H9 (cell line): ENCODE measurements at regions not wholly inside any gene's neighbourhood (a gene's known extent, or its start where the extent isn't known, plus 50 kb on each side); places are given as distances from the start of the nearest gene placed in this dataset.
"Not testable (repeated sequence)": the region's sequence is repeated elsewhere in the genome, so short reads cannot be mapped to it uniquely, and the experiment has no call there.

Experiments used
- DNase-seq: peaks from one replicate; pipeline ENCODE4 v3.0.0-alpha.2; 2017
- H2AFZ ChIP-seq: one replicate; pipeline ENCODE4 v1.6.1; 2013; ENCODE audit warnings: mild to moderate bottlenecking, low read length, control low read depth, moderate library complexity
- H2AK5ac ChIP-seq: 2 replicates; pipeline ENCODE4 v1.6.1; 2013; ENCODE audit warnings: low read length, control low read depth, mixed read lengths; ENCODE audit not compliant: insufficient read length
- H2BK120ac ChIP-seq: one replicate; pipeline ENCODE4 v1.6.1; 2013; ENCODE audit warnings: low read depth, mild to moderate bottlenecking, low read length, control low read depth, inconsistent platforms; ENCODE audit not compliant: poor library complexity, severe bottlenecking
- H2BK12ac ChIP-seq: 2 replicates; pipeline ENCODE4 v1.6.1; 2013; ENCODE audit warnings: low read length, control low read depth, mixed read lengths, low read depth; ENCODE audit not compliant: insufficient read length
- H2BK15ac ChIP-seq: 2 replicates; pipeline ENCODE4 v1.6.1; 2013; ENCODE audit warnings: low read depth, low read length, control low read depth
- H2BK20ac ChIP-seq: one replicate; pipeline ENCODE4 v1.6.1; 2013; ENCODE audit warnings: low read depth, mild to moderate bottlenecking, low read length, control low read depth, inconsistent platforms; ENCODE audit not compliant: poor library complexity, severe bottlenecking
- H2BK5ac ChIP-seq: 2 replicates; pipeline ENCODE4 v1.6.1; 2013; ENCODE audit warnings: low read length, control low read depth, mixed read lengths; ENCODE audit not compliant: insufficient read length
- H3K14ac ChIP-seq: 2 replicates; pipeline ENCODE4 v1.6.1; 2013; ENCODE audit warnings: low read length, control low read depth; ENCODE audit not compliant: insufficient read depth
- H3K18ac ChIP-seq: 2 replicates; pipeline ENCODE4 v1.6.1; 2013; ENCODE audit warnings: low read depth, mild to moderate bottlenecking, mixed read lengths, low read length, control low read depth; ENCODE audit not compliant: insufficient read length
- H3K23ac ChIP-seq: 2 replicates; pipeline ENCODE4 v1.6.1; 2013; ENCODE audit warnings: low read length, control low read depth, mixed read lengths, low read depth; ENCODE audit not compliant: insufficient read length
- H3K23me2 ChIP-seq: 2 replicates; pipeline ENCODE4 v1.6.1; 2013; ENCODE audit warnings: low read depth, mild to moderate bottlenecking, mixed read lengths, low read length, control low read depth; ENCODE audit not compliant: insufficient read length, poor library complexity, severe bottlenecking
- H3K27ac ChIP-seq: 2 replicates; pipeline ENCODE4 v1.5.1; 2013; ENCODE audit warnings: low read length, control low read depth, mixed read lengths, low read depth; ENCODE audit not compliant: insufficient read length
- H3K27me3 ChIP-seq: 2 replicates; pipeline ENCODE4 v1.6.1; 2013; ENCODE audit warnings: low read length, control low read depth, inconsistent platforms; ENCODE audit not compliant: insufficient read depth
- H3K4ac ChIP-seq: 2 replicates; pipeline ENCODE4 v1.6.1; 2013; ENCODE audit warnings: low read depth, mild to moderate bottlenecking, control low read depth, inconsistent platforms, low read length, moderate library complexity
- H3K4me1 ChIP-seq: 2 replicates; pipeline ENCODE4 v1.6.1; 2013; ENCODE audit warnings: low read length, control low read depth, inconsistent platforms; ENCODE audit not compliant: insufficient read depth
- H3K4me2 ChIP-seq: 2 replicates; pipeline ENCODE4 v1.6.1; 2013; ENCODE audit warnings: low read length, control low read depth, mixed read lengths; ENCODE audit not compliant: insufficient read length, insufficient read depth
- H3K56ac ChIP-seq: 2 replicates; pipeline ENCODE4 v1.6.1; 2013; ENCODE audit warnings: low read depth, mild to moderate bottlenecking, mixed read lengths, low read length, control low read depth; ENCODE audit not compliant: insufficient read length
- H3K79me1 ChIP-seq: 2 replicates; pipeline ENCODE4 v1.6.1; 2013; ENCODE audit warnings: low read depth, mild to moderate bottlenecking, moderate library complexity, low read length, control low read depth, inconsistent platforms; ENCODE audit not compliant: insufficient read depth, poor library complexity, severe bottlenecking
- H3K79me2 ChIP-seq: 2 replicates; pipeline ENCODE4 v1.6.1; 2013; ENCODE audit warnings: low read length, control low read depth, inconsistent platforms; ENCODE audit not compliant: insufficient read depth
- H3K9ac ChIP-seq: 2 replicates; pipeline ENCODE4 v1.6.1; 2013; ENCODE audit warnings: low read length, control low read depth, mixed read lengths; ENCODE audit not compliant: insufficient read length; ENCODE audit errors: extremely low read depth
- H3K9me3 ChIP-seq: one replicate; pipeline ENCODE4 v1.6.1; 2013; ENCODE audit warnings: low read depth, low read length, inconsistent platforms; ENCODE audit not compliant: control insufficient read depth
- H3T11ph ChIP-seq: one replicate; pipeline ENCODE4 v1.6.1; 2013; ENCODE audit warnings: mild to moderate bottlenecking, low read length, control low read depth, inconsistent platforms
- H4K20me1 ChIP-seq: one replicate; pipeline ENCODE4 v1.6.1; 2013; ENCODE audit not compliant: control insufficient read depth, insufficient read length, insufficient read depth
- H4K5ac ChIP-seq: 2 replicates; pipeline ENCODE4 v1.6.1; 2013; ENCODE audit warnings: low read depth, mild to moderate bottlenecking, mixed read lengths, low read length, control low read depth; ENCODE audit not compliant: insufficient read length
- H4K8ac ChIP-seq: replicated peaks from 2 replicates; pipeline ENCODE4 v1.6.1; 2013; ENCODE audit warnings: low read length, control low read depth, mixed read lengths, low read depth; ENCODE audit not compliant: insufficient read length
- H4K91ac ChIP-seq: 2 replicates; pipeline ENCODE4 v1.6.1; 2013; ENCODE audit warnings: low read depth, mild to moderate bottlenecking, moderate library complexity, mixed read lengths, low read length, control low read depth; ENCODE audit not compliant: insufficient read length
- H3K27ac Mint-ChIP-seq, 3 experiments: 2 replicates in 2 of 3; 3 replicates in 1 of 3; pipeline ENCODE4 v1.8.0; 2020 to 2021; ENCODE audit warnings: mixed read lengths in 3 of 3, mild to moderate bottlenecking in 1 of 3, moderate library complexity in 1 of 3
- H3K27me3 Mint-ChIP-seq: 2 replicates; pipeline ENCODE4 v1.8.0; 2021; ENCODE audit warnings: low read depth, mild to moderate bottlenecking, moderate library complexity, mixed read lengths
- H3K36me3 Mint-ChIP-seq, 3 experiments: 2 replicates in 2 of 3; 3 replicates in 1 of 3; pipeline ENCODE4 v1.8.0; 2020 to 2021; ENCODE audit warnings: low read depth in 3 of 3, mixed read lengths in 3 of 3; ENCODE audit not compliant: insufficient read depth in 1 of 3
- H3K4me1 Mint-ChIP-seq, 2 experiments: 2 replicates each; pipeline ENCODE4 v1.8.0; 2020; ENCODE audit warnings: mixed read lengths in 2 of 2
- H3K4me3 Mint-ChIP-seq, 2 experiments: 2 replicates in 1 of 2; 3 replicates in 1 of 2; pipeline ENCODE4 v1.8.0; 2020 to 2021; ENCODE audit warnings: mild to moderate bottlenecking in 2 of 2, mixed read lengths in 2 of 2, moderate library complexity in 1 of 2
- H3K9me3 Mint-ChIP-seq, 2 experiments: 2 replicates in 1 of 2; 3 replicates in 1 of 2; pipeline ENCODE4 v1.8.0; 2020; ENCODE audit warnings: mild to moderate bottlenecking in 2 of 2, mixed read lengths in 2 of 2, moderate library complexity in 1 of 2
- CTCF ChIP-seq: fragments of 200-600 bp; sonication (generic); conservative IDR thresholded peaks from 3 replicates; pipeline ENCODE4 v1.8.0; 2021; ENCODE audit warnings: antibody characterized with exemption, mild to moderate bottlenecking
- WGBS: extraction: QIAGEN DNeasy Blood & Tissue Kit; methylation state at CpG from one replicate; pipeline ENCODE4 v1.1.7; 2013; ENCODE audit warnings: missing lambda C conversion rate, low lambda C conversion rate, mixed read lengths; ENCODE audit not compliant: insufficient read length; ENCODE audit errors: extremely low coverage; 5-methylcytosine and 5-hydroxymethylcytosine counted together

GRCh38 chr6:112443179-112444065, 96.3 kb downstream of the RFPL4B start:
- no peaks in the 10 kb centered on the region for H3K23me2 ChIP-seq
- no peaks in the 10 kb centered on the region for H3K27me3 Mint-ChIP-seq
- H3K9me3 ChIP-seq = no peaks in the 10 kb centered on the region
- peak overlapping the region in 1 of 3 experiments; percentile 80; a peak in 2 of 7 replicates for H3K27ac Mint-ChIP-seq
- no peak overlapping the region for H3K14ac ChIP-seq
- DNase-seq = no peak
- WGBS = no CpG with 5 or more reads among the region's 6 CpGs
- no peak overlapping the region for H3K18ac ChIP-seq
- H4K8ac ChIP-seq = no peak overlapping the region
- no peak overlapping the region for H2BK20ac ChIP-seq
- no peak overlapping the region for H2AK5ac ChIP-seq
- no peak overlapping the region for H3K9ac ChIP-seq
- H3K4me1 ChIP-seq = no peaks in the 10 kb centered on the region
- no peak for TF ChIP-seq CTCF
- H3K27ac ChIP-seq = no peak overlapping the region
- no peak overlapping the region for H3K23ac ChIP-seq
- no peak overlapping the region for H2AFZ ChIP-seq
- H4K91ac ChIP-seq = no peak overlapping the region
- no peak overlapping the region for H3K56ac ChIP-seq
- no peak overlapping the region for H2BK12ac ChIP-seq
- H3K79me2 ChIP-seq = no peaks in the 10 kb centered on the region
- no peaks in the 10 kb centered on the region for H3K27me3 ChIP-seq
- H3K9me3 Mint-ChIP-seq = no peaks in the 10 kb centered on the region
- H3K4ac ChIP-seq = no peak overlapping the region
- H4K20me1 ChIP-seq = no peaks in the 10 kb centered on the region
- H3K79me1 ChIP-seq = no peaks in the 10 kb centered on the region
- H4K5ac ChIP-seq = no peak overlapping the region
- H3K4me2 ChIP-seq = no peak overlapping the region
- H2BK120ac ChIP-seq = no peak overlapping the region
- no peak overlapping the region for H3K4me3 Mint-ChIP-seq
- H2BK5ac ChIP-seq = no peak overlapping the region
- peaks cover 12 to 18% of the 10 kb centered on the region in 2 experiments for H3K4me1 Mint-ChIP-seq
- no peaks in the 10 kb centered on the region for H3K36me3 Mint-ChIP-seq
- H3T11ph ChIP-seq = no peak overlapping the region
- no peak overlapping the region for H2BK15ac ChIP-seq

- H3K27ac Mint-ChIP-seq, H3K23me2 ChIP-seq, H3K27me3 ChIP-seq, H2AFZ ChIP-seq, H3K27me3 Mint-ChIP-seq, H2BK12ac ChIP-seq, DNase-seq, H4K20me1 ChIP-seq, H3K4ac ChIP-seq, H4K8ac ChIP-seq, H2BK120ac ChIP-seq, H4K5ac ChIP-seq, H3K79me2 ChIP-seq, H3K4me1 Mint-ChIP-seq, H3K27ac ChIP-seq, H2AK5ac ChIP-seq, H3K18ac ChIP-seq, H2BK5ac ChIP-seq, H3K56ac ChIP-seq, H3K79me1 ChIP-seq, H3K9ac ChIP-seq, H3K4me3 Mint-ChIP-seq, H3K4me1 ChIP-seq, H3K9me3 ChIP-seq, H3K4me2 ChIP-seq, H4K91ac ChIP-seq, H3T11ph ChIP-seq, H2BK20ac ChIP-seq, H3K23ac ChIP-seq, H3K9me3 Mint-ChIP-seq, H3K14ac ChIP-seq, H2BK15ac ChIP-seq: not testable (repeated sequence)
- H3K36me3 Mint-ChIP-seq = peaks cover 0 to 10% (median 1%) of the 10 kb centered on the region in 3 experiments; a peak in 3 of 7 replicates
- no CpG with 5 or more reads among the region's 3 CpGs for whole genome bisulfite sequencing
These were observed 101.7 kb downstream of the RFPL4B start for GRCh38 chr6:112448786-112449185.
